K562 (cell line): ENCODE measurements at regions not wholly inside any gene's neighbourhood (a gene's known extent, or its start where the extent isn't known, plus 50 kb on each side); places are given as distances from the start of the nearest gene placed in this dataset.

Experiments used
- ATAC-seq: fragments of 200-7000 bp; cut with Tn5 transposase; 3 replicates; pipeline ENCODE4 v1.9.1; 2020; ENCODE audit warnings: moderate library complexity
- BruUV-seq: library from RNA; stranded (reverse); fragments of 400-500 nt; replicated peaks from 2 replicates; lab custom pipeline; 2021; lab: Mats Ljungman, UMichigan
- CTCF ChIA-PET: fragments of 300-600 bp; formaldehyde crosslinking; extraction: SDS; loops from one replicate; lab custom pipeline; 2021; ENCODE audit warnings: low intra/inter-chr PET ratio; lab: Yijun Ruan, JAX
- POLR2A ChIA-PET: fragments of 300-600, 350-650 bp; sonication (Branson Sonifier 250); formaldehyde crosslinking; extraction: SDS; loops from one replicate; lab custom pipeline; 2021; ENCODE audit warnings: antibody characterized with exemption, inconsistent platforms; lab: Yijun Ruan, JAX
- DNase-seq, 4 experiments: peaks; one replicate each; pipeline versions ENCODE4 v3.0.0 to v3.0.0-alpha.2; 2011 to 2018; ENCODE audit warnings: low spot score in 3 of 4, mixed read lengths in 3 of 4; ENCODE audit errors: extremely low read depth in 1 of 4
- FAIRE-seq: peaks from 2 replicates; lab custom pipeline; 2011; peaks lifted over from hg19 to GRCh38; lab: Jason Lieb, UNC
- H2AFZ ChIP-seq: 2 replicates; pipeline ENCODE4 v1.6.0; 2011; ENCODE audit warnings: low read depth, low read length, control low read depth, inconsistent platforms
- H3K27ac ChIP-seq: fragments of 200-600 bp; 3 replicates; pipeline ENCODE4 v1.8.0; 2011; ENCODE audit warnings: low read depth, mild to moderate bottlenecking, control low read depth, inconsistent platforms, low read length, moderate library complexity, mixed read lengths; ENCODE audit errors: extremely low read depth
- H3K27me3 ChIP-seq, 2 experiments: fragments of 300-600 bp in 1 of 2; 2 replicates in 1 of 2; 3 replicates in 1 of 2; pipeline versions ENCODE4 v1.6.0 to v1.8.0; 2011; ENCODE audit warnings: inconsistent platforms in 2 of 2, low read length in 2 of 2, mild to moderate bottlenecking in 1 of 2, mixed read lengths in 1 of 2, moderate library complexity in 1 of 2; ENCODE audit not compliant: control insufficient read depth in 2 of 2, insufficient read depth in 2 of 2
- H3K36me3 ChIP-seq: fragments of 300-600 bp; 3 replicates; pipeline ENCODE4 v1.8.0; 2011; ENCODE audit warnings: mild to moderate bottlenecking, low read length, inconsistent platforms; ENCODE audit not compliant: control insufficient read depth, insufficient read depth
- H3K4me1 ChIP-seq, 2 experiments: fragments of 200-600 bp in 1 of 2; replicated peaks in 1 of 2; 2 replicates in 1 of 2; 3 replicates in 1 of 2; pipeline versions ENCODE4 v1.5.1 to v1.8.0; 2011; ENCODE audit warnings: inconsistent platforms in 2 of 2, low read length in 2 of 2, mild to moderate bottlenecking in 1 of 2, mixed read lengths in 1 of 2, moderate library complexity in 1 of 2; ENCODE audit not compliant: control insufficient read depth in 2 of 2, insufficient read depth in 2 of 2
- H3K4me2 ChIP-seq: 2 replicates; pipeline ENCODE4 v1.6.1; 2011; ENCODE audit warnings: low read length, control low read depth, inconsistent platforms, mixed read lengths; ENCODE audit not compliant: insufficient read depth
- H3K4me3 ChIP-seq: fragments of 200-600 bp; sonication (generic), shearing (Covaris generic); 2 replicates; pipeline ENCODE4 v1.5.1; 2016; ENCODE audit warnings: control low read depth, inconsistent platforms
- H3K79me2 ChIP-seq: fragments of 200-600 bp; 3 replicates; pipeline ENCODE4 v1.8.0; 2011; ENCODE audit warnings: low read length, inconsistent platforms; ENCODE audit not compliant: control insufficient read depth, insufficient read depth
- H3K9ac ChIP-seq, 2 experiments: 2 replicates each; pipeline versions ENCODE4 v1.6.0 to v1.6.1; 2011; ENCODE audit warnings: low read depth in 2 of 2, low read length in 2 of 2, control low read depth in 1 of 2, inconsistent platforms in 1 of 2, mild to moderate bottlenecking in 1 of 2, mixed read lengths in 1 of 2; ENCODE audit not compliant: insufficient read depth in 1 of 2
- H3K9me1 ChIP-seq: one replicate; pipeline ENCODE4 v1.6.0; 2011; ENCODE audit warnings: inconsistent platforms, mild to moderate bottlenecking, low read length, moderate library complexity; ENCODE audit not compliant: control insufficient read depth, insufficient read depth
- H3K9me3 ChIP-seq: replicated peaks from 2 replicates; pipeline ENCODE4 v1.5.1; 2011; ENCODE audit warnings: low read depth, low read length, inconsistent platforms; ENCODE audit not compliant: control insufficient read depth, insufficient read depth
- H4K20me1 ChIP-seq: replicated peaks from 2 replicates; pipeline ENCODE4 v1.6.1; 2011; ENCODE audit warnings: low read length, inconsistent platforms, mixed read lengths; ENCODE audit not compliant: control insufficient read depth, insufficient read depth
- PHB ChIP-seq: fragments of 250-450 bp; sonication (Bioruptor Pico); IDR thresholded peaks from 2 replicates; pipeline ENCODE4 v1.5.0; 2021
- ZBTB33 ChIP-seq: sonication (generic); formaldehyde crosslinking; IDR thresholded peaks from 2 replicates; pipeline ENCODE4 v1.8.1; 2023; ENCODE audit warnings: mild to moderate bottlenecking, missing genetic modification reagents
- ZNF165 ChIP-seq: fragments of 250-450 bp; sonication (Bioruptor Pico); IDR thresholded peaks from 2 replicates; pipeline ENCODE4 v1.4.0; 2020; ENCODE audit warnings: borderline replicate concordance
- ZNF324 ChIP-seq: fragments of 250-450 bp; sonication (Bioruptor Pico); IDR thresholded peaks from 2 replicates; pipeline ENCODE4 v1.4.0; 2020; ENCODE audit warnings: mild to moderate bottlenecking
- WGBS: fragments of 100-300 bp; shearing (Covaris generic); methylation state at CpG from one replicate; pipeline ENCODE4 v1.1.6; 2016; ENCODE audit warnings: low coverage, mixed read lengths; ENCODE audit not compliant: insufficient coverage; ENCODE audit errors: missing lambda C conversion rate; 5-methylcytosine and 5-hydroxymethylcytosine counted together
- in situ Hi-C: fragments of 300-500 bp; cut with MboI; formaldehyde crosslinking; loops from 4 replicates; pipeline ENCODE4 v1.15.0; 2018; ENCODE audit warnings: inconsistent platforms, mixed read lengths
- intact Hi-C: fragments of 100-400 bp; cut with micrococcal nuclease; formaldehyde crosslinking; loops from 2 replicates; pipeline ENCODE4 v1.14.2; 2022

GRCh38 chr5:39491210-39491609 is 66.4 kb upstream of the DAB2 start:
- ChIA-PET CTCF (no interaction called here), POLR2A (interaction anchor here (1.3 kb wide), 1 partner anchor 10 kb away, joined by 3 read pairs; no protein-coding TSS in a partner anchor)
- FAIRE-seq: no peak
- no peaks in the 10 kb centered on the region for H3K79me2 ChIP-seq
- no peak overlapping the region for H3K27ac ChIP-seq
- H2AFZ ChIP-seq: no peak overlapping the region
- 0% methylated on average over 1 of the region's 1 CpG for WGBS
- no peaks in the 10 kb centered on the region for H3K4me1 ChIP-seq
- no peak for ATAC-seq
- no peaks in the 10 kb centered on the region for H3K36me3 ChIP-seq
- H3K9me1 ChIP-seq: no peaks in the 10 kb centered on the region
- no peaks in the 10 kb centered on the region for H4K20me1 ChIP-seq
- no peaks in the 10 kb centered on the region for H3K27me3 ChIP-seq
- no peak overlapping the region for H3K9ac ChIP-seq
- peak; percentile 90 for TF ChIP-seq ZNF324 (CRISPR knock-in tag)
- TF ChIP-seq PHB (CRISPR knock-in tag): no peak
- no TSS peak for BruUV-seq
- no peaks in the 10 kb centered on the region for H3K9me3 ChIP-seq
- no peak overlapping the region for H3K4me2 ChIP-seq
- no peak overlapping the region for H3K4me3 ChIP-seq
- in situ Hi-C loops (no loop called here), intact Hi-C loops (no loop called here)
- no peak for DNase-seq

GRCh38 chr5:39489263-39489662 is 64.5 kb upstream of the DAB2 start:
- in situ Hi-C loops (no loop called here), intact Hi-C loops (no loop called here)
- no peaks in the 10 kb centered on the region for H3K4me1 ChIP-seq
- TF ChIP-seq ZBTB33: no peak
- TF ChIP-seq ZNF165: no peak
- H3K9me1 ChIP-seq: no peaks in the 10 kb centered on the region
- no peaks in the 10 kb centered on the region for H3K79me2 ChIP-seq
- ChIA-PET POLR2A (interaction anchor here (0.7 to 1.8 kb wide), 2 partner anchors 16 to 137 kb away, joined by 3 to 4 read pairs; no protein-coding TSS in a partner anchor), CTCF (no interaction called here)
- H4K20me1 ChIP-seq: no peaks in the 10 kb centered on the region
- no peak for FAIRE-seq
- WGBS: 0% methylated on average over 1 of the region's 1 CpG
- no peak overlapping the region for H3K4me2 ChIP-seq
- no peak overlapping the region for H3K9ac ChIP-seq
- H3K27me3 ChIP-seq: no peaks in the 10 kb centered on the region
- no peak for DNase-seq
- no peak overlapping the region for H2AFZ ChIP-seq
- no peaks in the 10 kb centered on the region for H3K9me3 ChIP-seq
- ATAC-seq: no peak
- no TSS peak for BruUV-seq
- no peak overlapping the region for H3K4me3 ChIP-seq
- no peaks in the 10 kb centered on the region for H3K36me3 ChIP-seq
- no peak overlapping the region for H3K27ac ChIP-seq
